GM23338 (cell line): ENCODE measurements at regions not wholly inside any gene's neighbourhood (a gene's known extent, or its start where the extent isn't known, plus 50 kb on each side); places are given as distances from the start of the nearest gene placed in this dataset.

Experiments used
- ATAC-seq: fragments of 200-7000 bp; cut with Tn5 transposase; 3 replicates; pipeline ENCODE4 v1.9.1; 2020
- DNase-seq: peaks from one replicate; pipeline ENCODE4 v3.0.0-alpha.2; 2015; ENCODE audit warnings: low spot score
- H2AFZ ChIP-seq: fragments of 200-600 bp; sonication (generic); 2 replicates; pipeline ENCODE4 v1.8.0; 2016; ENCODE audit warnings: antibody characterized with exemption, mild to moderate bottlenecking, moderate library complexity
- H3F3A ChIP-seq: fragments of 200-600 bp; sonication (generic); replicated peaks from 2 replicates; pipeline ENCODE4 v1.8.0; 2017; ENCODE audit warnings: antibody characterized with exemption, mixed run types, low read depth
- H3K27ac ChIP-seq: fragments of 200-600 bp; sonication (generic); 2 replicates; pipeline ENCODE4 v1.6.1; 2016; ENCODE audit warnings: low read depth
- H3K27me3 ChIP-seq: fragments of 200-600 bp; sonication (generic); 2 replicates; pipeline ENCODE4 v1.8.0; 2016; ENCODE audit warnings: mild to moderate bottlenecking, mixed run types, moderate library complexity; ENCODE audit not compliant: insufficient read depth
- H3K36me3 ChIP-seq: fragments of 200-600 bp; sonication (generic); 2 replicates; pipeline ENCODE4 v1.8.0; 2016; ENCODE audit warnings: mild to moderate bottlenecking; ENCODE audit not compliant: insufficient read depth
- H3K4me1 ChIP-seq: fragments of 200-600 bp; sonication (generic); 2 replicates; pipeline ENCODE4 v1.8.0; 2016; ENCODE audit warnings: mild to moderate bottlenecking, moderate library complexity; ENCODE audit not compliant: insufficient read depth
- H3K4me2 ChIP-seq: fragments of 200-600 bp; sonication (generic); 2 replicates; pipeline ENCODE4 v1.7.1; 2017; ENCODE audit warnings: mixed run types
- H3K4me3 ChIP-seq: fragments of 200-600 bp; sonication (generic); 2 replicates; pipeline ENCODE4 v1.6.1; 2016; ENCODE audit warnings: mixed run types
- H3K79me2 ChIP-seq: fragments of 200-600 bp; sonication (generic); replicated peaks from 2 replicates; pipeline ENCODE4 v1.8.0; 2017; ENCODE audit warnings: mild to moderate bottlenecking; ENCODE audit not compliant: insufficient read depth
- H3K9me2 ChIP-seq: fragments of 200-600 bp; sonication (generic); 2 replicates; pipeline ENCODE4 v1.8.0; 2017; ENCODE audit not compliant: insufficient read depth
- H4K20me1 ChIP-seq: fragments of 200-600 bp; sonication (generic); replicated peaks from 2 replicates; pipeline ENCODE4 v1.8.0; 2017; ENCODE audit warnings: mild to moderate bottlenecking; ENCODE audit not compliant: insufficient read depth
- H3K27ac Mint-ChIP-seq: 2 replicates; pipeline ENCODE4 v1.8.0; 2020; ENCODE audit warnings: inconsistent platforms, mild to moderate bottlenecking, moderate library complexity, mixed read lengths
- H3K27me3 Mint-ChIP-seq: 3 replicates; pipeline ENCODE4 v1.8.0; 2022; ENCODE audit warnings: low read depth, mild to moderate bottlenecking, moderate library complexity, mixed read lengths, inconsistent platforms; ENCODE audit not compliant: insufficient read depth, poor library complexity
- H3K36me3 Mint-ChIP-seq: 3 replicates; pipeline ENCODE4 v1.8.0; 2021; ENCODE audit warnings: low read depth, mild to moderate bottlenecking, inconsistent platforms, moderate library complexity, mixed read lengths
- H3K4me1 Mint-ChIP-seq: 3 replicates; pipeline ENCODE4 v1.8.0; 2020; ENCODE audit warnings: mild to moderate bottlenecking, inconsistent platforms, mixed read lengths
- H3K4me3 Mint-ChIP-seq: 3 replicates; pipeline ENCODE4 v1.8.0; 2021; ENCODE audit warnings: moderate library complexity, mild to moderate bottlenecking, inconsistent platforms, mixed read lengths
- H3K9me3 Mint-ChIP-seq: 3 replicates; pipeline ENCODE4 v1.8.0; 2020; ENCODE audit warnings: moderate library complexity, mild to moderate bottlenecking, inconsistent platforms, mixed read lengths
- CREB1 ChIP-seq: fragments of 250-450 bp; sonication (Bioruptor Pico); IDR thresholded peaks from 2 replicates; pipeline ENCODE4 v1.5.0; 2020; ENCODE audit warnings: low read depth, mild to moderate bottlenecking, moderate library complexity
- CTCF ChIP-seq, 2 experiments: fragments of 200-600 bp in 1 of 2; sonication (generic) in 1 of 2; conservative IDR thresholded peaks; 2 replicates each; pipeline versions ENCODE4 v1.5.1 to v1.6.1; 2016 to 2017; ENCODE audit warnings: antibody characterized with exemption in 2 of 2, low read depth in 2 of 2, mild to moderate bottlenecking in 2 of 2, moderate library complexity in 1 of 2
- ETS1 ChIP-seq: IDR thresholded peaks from 2 replicates; pipeline ENCODE4 v1.6.1; 2016; ENCODE audit warnings: antibody characterized with exemption
- EZH2 ChIP-seq: fragments of 200-600 bp; sonication (generic); IDR thresholded peaks from one replicate; pipeline ENCODE4 v1.8.0; 2017; ENCODE audit warnings: antibody characterized with exemption, mild to moderate bottlenecking, low read depth; ENCODE audit not compliant: unreplicated experiment
- EZH2phosphoT487 ChIP-seq: fragments of 200-600 bp; sonication (generic); IDR thresholded peaks from one replicate; pipeline ENCODE4 v1.8.1; 2018; ENCODE audit warnings: antibody characterized with exemption; ENCODE audit not compliant: unreplicated experiment
- JUNB ChIP-seq: IDR thresholded peaks from one replicate; pipeline ENCODE4 v1.6.1; 2016; ENCODE audit warnings: antibody characterized with exemption; ENCODE audit not compliant: unreplicated experiment
- NANOG ChIP-seq: IDR thresholded peaks from 2 replicates; pipeline ENCODE4 v1.6.1; 2016; ENCODE audit warnings: antibody characterized with exemption, borderline replicate concordance
- POLR2AphosphoS5 ChIP-seq: IDR thresholded peaks from 2 replicates; pipeline ENCODE4 v1.6.1; 2016; ENCODE audit warnings: antibody characterized with exemption, low read depth
- REST ChIP-seq: IDR thresholded peaks from one replicate; pipeline ENCODE4 v1.6.1; 2018; ENCODE audit warnings: antibody characterized with exemption; ENCODE audit not compliant: unreplicated experiment
- STAT1 ChIP-seq: IDR thresholded peaks from one replicate; pipeline ENCODE4 v1.6.1; 2016; ENCODE audit warnings: antibody characterized with exemption; ENCODE audit not compliant: unreplicated experiment
- ZNF114 ChIP-seq: fragments of 250-450 bp; sonication (Bioruptor Pico); IDR thresholded peaks from 2 replicates; pipeline ENCODE4 v1.5.0; 2020; ENCODE audit warnings: mild to moderate bottlenecking, moderate library complexity
- ZNF331 ChIP-seq: fragments of 250-450 bp; sonication (Bioruptor Pico); IDR thresholded peaks from 2 replicates; pipeline ENCODE4 v1.5.0; 2020; ENCODE audit warnings: low read depth, mild to moderate bottlenecking, moderate library complexity
- ZNF462 ChIP-seq: fragments of 250-450 bp; sonication (Bioruptor Pico); IDR thresholded peaks from 2 replicates; pipeline ENCODE4 v1.5.0; 2020; ENCODE audit warnings: mild to moderate bottlenecking, moderate library complexity

GRCh38 chr1:88351960-88352359 lies 332.1 kb upstream of the PKN2 start:
- H3K4me3 Mint-ChIP-seq, result no peak overlapping the region
- H3K4me3 ChIP-seq, result no peak overlapping the region
- TF ChIP-seq CTCF (conservative IDR thresholded peaks at IDR 0.05; ENCODE audit: low read depth in 2 of 2) (no peak), JUNB (no peak), CREB1 (CRISPR knock-in tag) (no peak), STAT1 (no peak), REST (no peak), ZNF331 (CRISPR knock-in tag) (no peak), POLR2AphosphoS5 (no peak), EZH2phosphoT487 (no peak), ETS1 (no peak), EZH2 (no peak), ZNF462 (CRISPR knock-in tag) (no peak), NANOG (no peak), ZNF114 (no peak)

More at GRCh38 chr1:88351960-88352359, 332.1 kb upstream of the PKN2 start:
- Histone ChIP-seq H3K27ac (no peak overlapping the region), H3K4me1 (no peaks in the 10 kb centered on the region), H3K9me2 (no peaks in the 10 kb centered on the region), H2AFZ (no peak overlapping the region), H3K4me2 (no peak overlapping the region), H3K36me3 (no peaks in the 10 kb centered on the region), H3K79me2 (no peaks in the 10 kb centered on the region), H3K27me3 (no peaks in the 10 kb centered on the region), H3F3A (no peaks in the 10 kb centered on the region), H4K20me1 (no peaks in the 10 kb centered on the region)
- DNase-seq, result no peak
- Mint-ChIP-seq H3K27ac (no peak overlapping the region), H3K9me3 (no peaks in the 10 kb centered on the region), H3K36me3 (no peaks in the 10 kb centered on the region), H3K4me1 (no peaks in the 10 kb centered on the region), H3K27me3 (no peaks in the 10 kb centered on the region)
- ATAC-seq, result no peak
